K562 (cell line): ENCODE measurements at regions not wholly inside any gene's neighbourhood (a gene's known extent, or its start where the extent isn't known, plus 50 kb on each side); places are given as distances from the start of the nearest gene placed in this dataset.

Experiments used
- ATF4 ChIP-seq: fragments of 450-650 bp; formaldehyde crosslinking; IDR thresholded peaks from 2 replicates; pipeline ENCODE4 v1.4.0; 2022; ENCODE audit warnings: mild to moderate bottlenecking, moderate library complexity
- CC2D1A ChIP-seq: fragments of 450-650 bp; IDR thresholded peaks from 2 replicates; pipeline ENCODE4 v1.6.1; 2017; ENCODE audit warnings: mild to moderate bottlenecking
- ESRRA ChIP-seq: fragments of 450-650 bp; IDR thresholded peaks from 2 replicates; pipeline ENCODE4 v1.6.1; 2014; ENCODE audit warnings: low read depth, mild to moderate bottlenecking, moderate library complexity, borderline replicate concordance
- ETV6 ChIP-seq, 3 experiments: fragments of 150-350 bp in 1 of 3; sonication (generic) in 1 of 3; formaldehyde crosslinking in 1 of 3; IDR thresholded peaks; 2 replicates each; pipeline versions ENCODE4 v1.6.1 to v1.8.0; 2014 to 2022; ENCODE audit warnings: borderline replicate concordance in 2 of 3, low read depth in 2 of 3, antibody characterized with exemption in 1 of 3, low read length in 1 of 3, mild to moderate bottlenecking in 1 of 3, missing genetic modification reagents in 1 of 3
- FOXK1 ChIP-seq: sonication (generic); formaldehyde crosslinking; IDR thresholded peaks from 2 replicates; pipeline ENCODE4 v1.8.0; 2022; ENCODE audit warnings: missing genetic modification reagents, mild to moderate bottlenecking, borderline replicate concordance
- HMGN3 ChIP-seq: IDR thresholded peaks from 2 replicates; pipeline ENCODE4 v1.6.1; 2011; ENCODE audit warnings: borderline replicate concordance, low read depth, mild to moderate bottlenecking, mixed read lengths, low read length; ENCODE audit not compliant: insufficient read length; ENCODE audit errors: extremely low read depth
- ILF3 ChIP-seq: fragments of 450-650 bp; IDR thresholded peaks from 2 replicates; pipeline ENCODE4 v1.6.1; 2018; ENCODE audit warnings: antibody characterized with exemption, mild to moderate bottlenecking, moderate library complexity, borderline replicate concordance
- L3MBTL2 ChIP-seq: fragments of 450-650 bp; IDR thresholded peaks from 2 replicates; pipeline ENCODE4 v1.6.1; 2016; ENCODE audit warnings: mild to moderate bottlenecking, moderate library complexity
- MYC ChIP-seq, 2 experiments: fragments of 250-450 bp in 1 of 2; sonication (Bioruptor Pico) in 1 of 2; IDR thresholded peaks; 2 replicates each; pipeline versions ENCODE4 v1.5.1 to v1.6.1; 2012 to 2021; ENCODE audit warnings: low read depth in 2 of 2, borderline replicate concordance in 1 of 2, improper control_type of control experiment in 1 of 2, low read length in 1 of 2, mild to moderate bottlenecking in 1 of 2, moderate library complexity in 1 of 2
- ZBTB1 ChIP-seq: sonication (generic); formaldehyde crosslinking; IDR thresholded peaks from 2 replicates; pipeline ENCODE4 v1.8.1; 2023; ENCODE audit warnings: missing genetic modification reagents, low read depth, mild to moderate bottlenecking, borderline replicate concordance
- ZBTB40 ChIP-seq, 2 experiments: fragments of 450-650 bp in 1 of 2; sonication (generic) in 1 of 2; formaldehyde crosslinking in 1 of 2; IDR thresholded peaks; 2 replicates each; pipeline versions ENCODE4 v1.7.1 to v1.9.0; 2016 to 2022; ENCODE audit warnings: inconsistent platforms in 1 of 2, mild to moderate bottlenecking in 1 of 2, missing genetic modification reagents in 1 of 2
- ZNF133 ChIP-seq: fragments of 250-450 bp; sonication (Bioruptor Pico); IDR thresholded peaks from 2 replicates; pipeline ENCODE4 v1.4.0; 2020; ENCODE audit warnings: mild to moderate bottlenecking
- ZNF277 ChIP-seq: fragments of 250-450 bp; sonication (Bioruptor Pico); IDR thresholded peaks from 2 replicates; pipeline ENCODE4 v1.8.0; 2022; ENCODE audit warnings: inconsistent platforms, mild to moderate bottlenecking, moderate library complexity, borderline replicate concordance
- ZNF668 ChIP-seq: fragments of 250-450 bp; sonication (Bioruptor Pico); IDR thresholded peaks from 2 replicates; pipeline ENCODE4 v1.8.0; 2022; ENCODE audit warnings: mild to moderate bottlenecking, inconsistent platforms

GRCh38 chr6:37109714-37110499 is 60.0 kb upstream of the PIM1 start (continued):
- TF ChIP-seq ZBTB40 (IDR thresholded peaks at IDR 0.05) (0 out of 2 replicates have a peak, but pooled peaks have one; percentile 24), ZBTB40 (CRISPR knock-in tag; IDR thresholded peaks at IDR 0.05) (no peak), ESRRA (peak; percentile 64; the same call in 1 of the 2 replicates), MYC (IDR thresholded peaks at IDR 0.05; ENCODE audit: low read depth, low read length) (peak; percentile 75), MYC (CRISPR knock-in tag; IDR thresholded peaks at IDR 0.05; ENCODE audit: borderline replicate concordance, low read depth) (no peak), ATF4 (CRISPR knock-in tag) (peak; percentile 3; the same call in 1 of the 2 replicates), ZBTB1 (no peak), ZNF668 (CRISPR knock-in tag) (no peak), FOXK1 (CRISPR knock-in tag) (no peak), L3MBTL2 (peak; percentile 87), HMGN3 (peak; percentile 86), ETV6 (IDR thresholded peaks at IDR 0.05; ENCODE audit: borderline replicate concordance in 1 of 2, low read depth in 2 of 2, low read length in 1 of 2) (no peak), ETV6 (CRISPR knock-in tag; IDR thresholded peaks at IDR 0.05; ENCODE audit: borderline replicate concordance) (no peak), ZNF277 (CRISPR knock-in tag) (no peak), ZNF133 (CRISPR knock-in tag) (peak; percentile 69; the same call in 1 of the 2 replicates), CC2D1A (peak; percentile 62; the same call in 1 of the 2 replicates), ILF3 (no peak)
